ENCODE measurements at regions not wholly inside any gene's neighbourhood (a gene's known extent, or its start where the extent isn't known, plus 50 kb on each side); places are given as distances from the start of the nearest gene placed in this dataset.

- H4K8ac ChIP-seq (ENCODE audit: extremely low read depth, insufficient read depth, low read length), result no peak overlapping the region
- TF ChIP-seq TEAD4 (IDR thresholded peaks at IDR 0.05; ENCODE audit: low read depth, low read length) (no peak), SP1 (IDR thresholded peaks at IDR 0.05; ENCODE audit: low read depth, low read length) (no peak), EP300 (IDR thresholded peaks at IDR 0.05; ENCODE audit: borderline replicate concordance in 1 of 2, low read depth in 2 of 2, low read length in 2 of 2) (no peak), RFX5 (IDR thresholded peaks at IDR 0.05; ENCODE audit: borderline replicate concordance, low read depth, low read length) (no peak)
- H3K18ac ChIP-seq (ENCODE audit: extremely low read depth, low read length), result no peak overlapping the region
- peaks cover 3 to 8% of the 10 kb centered on the region in 2 experiments; a peak in 2 of 4 replicates for H3K9me3 ChIP-seq (ENCODE audit: insufficient read depth in 2 of 2, low read depth in 1 of 2, low read length in 1 of 2)
- H4K5ac ChIP-seq (ENCODE audit: insufficient read length, low read depth, low read length), result no peak overlapping the region
- no peak for DNase-seq (ENCODE audit: low read depth in 1 of 2, low spot score in 2 of 2)
- ChIA-PET POLR2A (ENCODE audit: partially characterized antibody) (no interaction called here), CTCF (ENCODE audit: partially characterized antibody) (no interaction called here)
- no peak overlapping the region for H3K9ac ChIP-seq (replicated peaks in 1 of 4; ENCODE audit: extremely low read depth in 1 of 4, low read depth in 3 of 4, low read length in 3 of 4)
- H3K4me1 ChIP-seq (replicated peaks in 1 of 4; ENCODE audit: control insufficient read depth in 3 of 4, insufficient read depth in 4 of 4, low read length in 3 of 4), result no peaks in the 10 kb centered on the region
- no peaks in the 10 kb centered on the region for H3K79me2 ChIP-seq (ENCODE audit: control insufficient read depth in 1 of 2, insufficient read depth in 2 of 2, low read length in 2 of 2)
- no peaks in the 10 kb centered on the region for H3K79me1 ChIP-seq (ENCODE audit: low read depth, low read length)
- no peak overlapping the region for H3K4me2 ChIP-seq (ENCODE audit: insufficient read depth in 1 of 2, low read depth in 2 of 2, low read length in 2 of 2)
- H3K27ac ChIP-seq (ENCODE audit: low read depth, low read length), result no peak overlapping the region
- H2BK120ac ChIP-seq (replicated peaks; ENCODE audit: low read depth, low read length), result no peak overlapping the region
- no peak overlapping the region for H2BK12ac ChIP-seq (ENCODE audit: low read depth, low read length)
- no peak overlapping the region for H2BK15ac ChIP-seq (ENCODE audit: low read length)
- H2BK5ac ChIP-seq (ENCODE audit: low read depth, low read length), result no peak overlapping the region
- no peak overlapping the region for H2BK20ac ChIP-seq (ENCODE audit: low read length)
- no peak overlapping the region for H3K56ac ChIP-seq (replicated peaks; ENCODE audit: insufficient read length, low read depth, low read length)
- no peak overlapping the region for H3K4me3 ChIP-seq (ENCODE audit: extremely low read depth in 1 of 4, insufficient read depth in 2 of 4, low read depth in 3 of 4, low read length in 4 of 4)
- no peak overlapping the region for H3K14ac ChIP-seq (ENCODE audit: insufficient read length)
- no peak overlapping the region for H3K4ac ChIP-seq (replicated peaks; ENCODE audit: insufficient read length, low read depth, low read length)
- H4K91ac ChIP-seq (replicated peaks; ENCODE audit: insufficient read length, low read length), result no peak overlapping the region
- 96% methylated on average over 9 of the region's 21 CpGs; no CpG with 5 or more reads in 1 of the 2 experiments for WGBS, 2 experiments (ENCODE audit: extremely low coverage in 1 of 2, insufficient coverage in 1 of 2, insufficient read length in 1 of 2, insufficient replicate concordance in 2 of 2, low coverage in 1 of 2, low lambda C conversion rate in 2 of 2, missing lambda C conversion rate in 1 of 2)
- H3K23ac ChIP-seq (ENCODE audit: insufficient read length), result no peak overlapping the region
- H2AFZ ChIP-seq (ENCODE audit: low read length), result no peak overlapping the region
- peaks cover 0 to 6% (median 0%) of the 10 kb centered on the region in 4 experiments; a peak in 1 of 8 replicates for H3K36me3 ChIP-seq (ENCODE audit: control insufficient read depth in 2 of 4, insufficient read depth in 4 of 4, low read length in 3 of 4)
- no peaks in the 10 kb centered on the region for H3K27me3 ChIP-seq (replicated peaks in 1 of 4; ENCODE audit: control insufficient read depth in 3 of 4, extremely low read depth in 1 of 4, insufficient read depth in 3 of 4, low read length in 3 of 4)
- no peaks in the 10 kb centered on the region; the same call in 1 of the 2 replicates for H3K23me2 ChIP-seq (ENCODE audit: low read depth, low read length)
- H2AK5ac ChIP-seq (ENCODE audit: low read depth, low read length), result no peak overlapping the region
- H4K20me1 ChIP-seq (replicated peaks in 1 of 2; ENCODE audit: control insufficient read depth in 1 of 2, insufficient read depth in 2 of 2, low read length in 2 of 2), result no peaks in the 10 kb centered on the region
- no peak for FAIRE-seq
Measured at GRCh38 chr2:33775306-33775705, 176.2 kb upstream of the FAM98A start.

Data from H1 (cell line).